ENCODE measurements at regions not wholly inside any gene's neighbourhood (a gene's known extent, or its start where the extent isn't known, plus 50 kb on each side); places are given as distances from the start of the nearest gene placed in this dataset.
A peak's percentile ranks its signal among the peaks of the same experiment; 100 is the strongest.

DNA sequence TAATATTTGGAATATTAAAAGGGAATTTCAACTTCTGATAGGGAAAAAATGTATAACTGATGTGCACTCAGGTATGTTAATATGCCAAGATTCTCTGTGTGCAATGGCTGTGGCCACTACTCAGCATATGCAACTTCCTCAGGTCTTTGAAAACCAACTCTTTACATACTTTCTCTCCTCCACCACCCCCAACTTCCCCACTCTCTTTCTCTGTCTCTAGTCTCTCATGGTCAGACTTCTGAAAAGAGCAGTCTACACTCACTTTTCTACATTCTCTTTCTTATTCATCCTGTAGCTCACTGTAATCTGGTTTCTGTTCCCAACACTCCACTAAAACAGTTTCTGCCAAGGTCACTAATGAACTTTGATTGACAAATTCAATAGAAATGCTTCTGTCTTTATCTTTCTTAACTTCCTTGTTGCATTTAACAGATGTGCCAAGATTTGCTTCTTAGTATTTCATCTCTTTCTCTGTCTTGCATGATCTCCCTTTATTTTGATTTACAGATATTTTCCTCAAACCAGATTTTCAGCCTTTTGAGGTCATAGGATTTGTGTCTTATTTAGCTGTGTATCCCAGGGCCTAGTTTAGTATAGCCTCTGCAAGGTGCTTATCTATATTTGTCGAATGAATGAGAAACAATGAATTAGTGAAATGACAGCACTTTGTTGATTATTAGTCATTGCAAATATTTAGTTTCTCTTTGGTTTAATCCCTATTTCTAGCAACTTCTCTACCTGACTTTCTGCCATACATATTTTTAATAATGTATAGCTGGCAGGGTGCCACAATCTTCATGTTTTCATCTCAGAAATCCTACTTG lies 168.9 kb downstream of the LMO4 start:
- DNase-seq (ENCODE audit: low read depth, low spot score), result no peak

DNA sequence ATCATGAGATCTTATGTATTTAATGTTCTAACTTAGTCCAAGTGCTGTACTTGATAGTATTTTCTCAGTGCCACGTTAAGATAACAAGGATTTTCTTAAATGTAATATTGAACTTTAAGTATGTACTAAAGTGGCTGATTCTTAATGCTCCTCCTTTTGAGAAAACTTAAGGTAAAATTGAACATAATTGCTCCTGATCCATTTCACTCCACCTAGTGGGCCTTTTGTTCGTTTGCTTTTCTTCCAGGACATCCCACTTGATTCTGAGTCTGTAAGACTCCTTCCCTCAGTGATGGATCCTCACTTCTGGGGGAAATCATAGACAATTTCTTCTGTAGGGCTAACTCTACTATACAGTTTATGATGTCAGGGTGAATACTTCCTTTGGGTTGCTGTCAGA lies 173.1 kb downstream of the LMO4 start:
- H3K27me3 Mint-ChIP-seq (ENCODE audit: low read depth), result no peaks in the 10 kb centered on the region
- TF ChIP-seq, protein P1, sequence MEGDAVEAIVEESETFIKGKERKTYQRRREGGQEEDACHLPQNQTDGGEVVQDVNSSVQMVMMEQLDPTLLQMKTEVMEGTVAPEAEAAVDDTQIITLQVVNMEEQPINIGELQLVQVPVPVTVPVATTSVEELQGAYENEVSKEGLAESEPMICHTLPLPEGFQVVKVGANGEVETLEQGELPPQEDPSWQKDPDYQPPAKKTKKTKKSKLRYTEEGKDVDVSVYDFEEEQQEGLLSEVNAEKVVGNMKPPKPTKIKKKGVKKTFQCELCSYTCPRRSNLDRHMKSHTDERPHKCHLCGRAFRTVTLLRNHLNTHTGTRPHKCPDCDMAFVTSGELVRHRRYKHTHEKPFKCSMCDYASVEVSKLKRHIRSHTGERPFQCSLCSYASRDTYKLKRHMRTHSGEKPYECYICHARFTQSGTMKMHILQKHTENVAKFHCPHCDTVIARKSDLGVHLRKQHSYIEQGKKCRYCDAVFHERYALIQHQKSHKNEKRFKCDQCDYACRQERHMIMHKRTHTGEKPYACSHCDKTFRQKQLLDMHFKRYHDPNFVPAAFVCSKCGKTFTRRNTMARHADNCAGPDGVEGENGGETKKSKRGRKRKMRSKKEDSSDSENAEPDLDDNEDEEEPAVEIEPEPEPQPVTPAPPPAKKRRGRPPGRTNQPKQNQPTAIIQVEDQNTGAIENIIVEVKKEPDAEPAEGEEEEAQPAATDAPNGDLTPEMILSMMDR (conservative IDR thresholded peaks at IDR 0.05), result peak; percentile 23
- no peak overlapping the region for H3K4me3 Mint-ChIP-seq
- no peaks in the 10 kb centered on the region for H3K36me3 Mint-ChIP-seq (ENCODE audit: low read depth)
- no peaks in the 10 kb centered on the region for H3K9me3 Mint-ChIP-seq
- no peak for DNase-seq (ENCODE audit: low read depth, low spot score)
- H3K27ac Mint-ChIP-seq (ENCODE audit: unreplicated experiment), result no peak overlapping the region
- H3K4me1 Mint-ChIP-seq, result peaks cover 19% of the 10 kb centered on the region

More for the DNA sequence above, 168.9 kb downstream of the LMO4 start:
- Mint-ChIP-seq H3K27me3 (ENCODE audit: low read depth) (no peaks in the 10 kb centered on the region), H3K4me3 (no peak overlapping the region), H3K36me3 (ENCODE audit: low read depth) (no peaks in the 10 kb centered on the region), H3K27ac (ENCODE audit: unreplicated experiment) (no peak overlapping the region), H3K4me1 (no peaks in the 10 kb centered on the region), H3K9me3 (no peaks in the 10 kb centered on the region)
- TF ChIP-seq, protein P1 (conservative IDR thresholded peaks at IDR 0.05), result no peak

DNA sequence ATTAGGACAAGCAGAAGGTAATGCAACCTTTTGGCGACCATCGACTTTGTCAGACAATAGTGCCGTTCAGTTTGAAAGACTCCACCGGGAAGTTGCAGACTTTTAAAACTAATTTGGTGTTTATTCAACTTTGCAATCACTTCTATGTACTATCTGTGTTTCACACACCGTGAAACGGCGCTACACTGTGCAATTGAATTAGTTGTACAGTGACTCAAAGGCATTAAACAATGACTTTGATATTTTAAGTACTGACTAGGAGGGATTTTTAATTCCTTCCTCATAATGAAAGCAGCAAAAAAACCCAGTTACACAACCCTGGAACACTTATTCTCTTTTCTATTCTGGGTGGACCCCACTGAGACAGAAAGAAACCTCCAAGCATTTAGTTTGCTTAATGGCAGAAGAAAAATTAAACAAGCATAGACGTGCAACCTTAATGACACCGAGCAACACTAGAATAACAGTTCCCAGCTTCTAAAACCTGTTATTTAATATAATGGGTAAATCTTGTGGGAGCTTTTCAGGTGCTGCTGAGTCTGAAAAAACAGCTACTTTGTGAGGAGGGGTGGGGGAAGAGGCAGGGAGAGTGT lies 176.8 kb downstream of the LMO4 start:
- H3K36me3 Mint-ChIP-seq (ENCODE audit: low read depth), result no peaks in the 10 kb centered on the region
- TF ChIP-seq, protein P1 (conservative IDR thresholded peaks at IDR 0.05), result no peak
- H3K4me1 Mint-ChIP-seq, result peaks cover 19% of the 10 kb centered on the region
- H3K4me3 Mint-ChIP-seq, result no peak overlapping the region
- H3K27ac Mint-ChIP-seq (ENCODE audit: unreplicated experiment), result no peak overlapping the region
- DNase-seq (ENCODE audit: low read depth, low spot score), result no peak
- H3K9me3 Mint-ChIP-seq, result peaks cover 3% of the 10 kb centered on the region
- no peaks in the 10 kb centered on the region for H3K27me3 Mint-ChIP-seq (ENCODE audit: low read depth)

DNA sequence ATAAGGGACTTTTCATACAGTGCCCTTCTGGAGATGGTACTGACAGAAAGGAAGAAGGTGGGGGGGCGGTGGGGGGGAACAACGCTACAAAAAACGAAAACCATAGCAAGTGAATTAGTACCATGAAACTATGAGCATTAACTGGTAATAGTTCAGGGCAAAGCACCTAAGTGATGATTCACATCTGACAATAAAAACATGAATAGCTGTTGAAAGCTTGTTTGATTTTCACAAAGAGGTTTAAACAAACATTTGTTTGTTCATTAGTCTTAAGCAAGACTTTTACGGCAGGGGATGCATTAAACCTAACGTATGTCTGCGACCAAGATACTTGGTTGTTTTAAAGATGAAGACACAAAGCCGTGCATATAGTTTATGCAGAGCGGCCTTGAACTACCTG lies 177.5 kb downstream of the LMO4 start:
- peaks cover 19% of the 10 kb centered on the region for H3K4me1 Mint-ChIP-seq
- H3K27me3 Mint-ChIP-seq (ENCODE audit: low read depth), result no peaks in the 10 kb centered on the region
- H3K27ac Mint-ChIP-seq (ENCODE audit: unreplicated experiment), result peak overlapping the region; percentile 19
- H3K36me3 Mint-ChIP-seq (ENCODE audit: low read depth), result no peaks in the 10 kb centered on the region
- H3K4me3 Mint-ChIP-seq, result no peak overlapping the region
- DNase-seq (ENCODE audit: low read depth, low spot score), result no peak
- TF ChIP-seq, protein P1 (conservative IDR thresholded peaks at IDR 0.05), result no peak
- H3K9me3 Mint-ChIP-seq, result peaks cover 3% of the 10 kb centered on the region

DNA sequence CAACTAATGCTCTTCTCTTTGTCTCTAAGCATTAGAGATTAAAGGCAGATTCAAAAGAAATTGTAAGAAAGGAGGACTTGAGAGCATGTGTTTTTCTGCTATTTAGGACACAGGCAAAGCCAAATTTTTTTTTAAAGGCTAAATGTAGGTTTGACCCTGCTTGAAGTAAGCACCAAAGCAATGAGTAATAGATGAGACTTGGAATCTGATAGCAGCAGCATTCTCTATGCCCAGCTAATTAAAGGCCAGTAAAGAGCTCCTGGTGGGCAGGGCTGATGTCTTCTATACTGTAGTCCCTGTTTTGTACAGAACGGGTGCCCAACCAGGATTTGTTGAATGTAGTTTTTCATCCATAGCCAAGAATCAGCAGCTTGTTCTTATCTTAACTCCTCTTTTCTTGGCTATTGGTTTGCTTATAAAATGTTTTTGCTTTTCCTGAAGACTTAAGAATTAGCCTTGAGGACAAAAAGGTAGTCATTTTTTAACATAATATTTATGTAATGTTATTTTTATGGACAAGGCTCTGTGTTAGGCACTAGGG lies 179.6 kb downstream of the LMO4 start:
- Mint-ChIP-seq H3K36me3 (ENCODE audit: low read depth) (no peaks in the 10 kb centered on the region), H3K4me3 (no peak overlapping the region), H3K27me3 (ENCODE audit: low read depth) (no peaks in the 10 kb centered on the region), H3K4me1 (peaks cover 19% of the 10 kb centered on the region), H3K9me3 (peaks cover 5% of the 10 kb centered on the region), H3K27ac (ENCODE audit: unreplicated experiment) (no peak overlapping the region)
- DNase-seq (ENCODE audit: low read depth, low spot score), result no peak
- TF ChIP-seq, protein P1 (conservative IDR thresholded peaks at IDR 0.05), result no peak
